HG03064 (cell line): ENCODE measurements at regions not wholly inside any gene's neighbourhood (a gene's known extent, or its start where the extent isn't known, plus 50 kb on each side); places are given as distances from the start of the nearest gene placed in this dataset.
"Not testable (repeated sequence)": the region's sequence is repeated elsewhere in the genome, so short reads cannot be mapped to it uniquely, and the experiment has no call there.

Experiments
- ATAC-seq: cut with Tn5 transposase; IDR thresholded peaks from one replicate; pipeline ENCODE4 v1.9.1; 2021; ENCODE audit warnings: low read depth; ENCODE audit not compliant: unreplicated experiment

DNA sequence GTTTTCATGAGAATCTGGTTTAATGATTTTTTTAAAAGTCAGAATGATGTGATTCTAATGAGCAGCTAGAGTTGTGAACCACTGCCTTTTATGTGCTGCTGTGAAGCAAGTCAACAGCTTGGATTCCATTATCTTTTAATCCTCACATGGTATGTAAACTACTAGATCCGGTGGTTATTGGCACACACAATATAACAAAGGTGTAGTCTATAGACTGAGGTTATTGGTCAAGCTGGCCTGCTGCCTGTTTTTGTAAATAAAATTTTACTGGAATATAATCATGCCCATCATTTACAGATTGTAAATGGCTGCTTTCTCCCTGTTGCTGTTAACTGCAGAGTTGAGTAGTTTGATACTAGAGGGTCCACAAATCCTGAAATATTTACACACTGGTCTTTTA, 103.1 kb downstream of the OTOL1 start:
- ATAC-seq, result no peak

DNA sequence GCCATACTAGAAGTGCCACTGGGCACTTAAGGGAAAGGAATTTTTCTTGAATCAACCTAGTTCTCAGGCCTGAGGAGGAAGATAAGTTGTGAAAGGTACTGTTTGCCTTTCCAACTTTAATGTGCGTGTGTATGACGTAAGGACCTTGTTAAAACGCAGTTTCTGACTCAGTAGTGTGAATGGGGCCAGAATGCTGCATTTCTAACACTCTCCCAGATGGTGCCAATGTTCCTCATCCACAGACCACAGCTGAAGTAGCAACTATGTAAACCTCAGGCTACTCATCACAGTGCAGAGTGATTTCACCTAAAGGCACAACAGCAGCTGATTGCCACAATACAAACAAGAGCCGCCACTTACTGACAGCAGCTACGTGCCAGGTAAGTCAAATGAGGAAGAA, 103.6 kb downstream of the OTOL1 start:
- no peak for ATAC-seq

DNA sequence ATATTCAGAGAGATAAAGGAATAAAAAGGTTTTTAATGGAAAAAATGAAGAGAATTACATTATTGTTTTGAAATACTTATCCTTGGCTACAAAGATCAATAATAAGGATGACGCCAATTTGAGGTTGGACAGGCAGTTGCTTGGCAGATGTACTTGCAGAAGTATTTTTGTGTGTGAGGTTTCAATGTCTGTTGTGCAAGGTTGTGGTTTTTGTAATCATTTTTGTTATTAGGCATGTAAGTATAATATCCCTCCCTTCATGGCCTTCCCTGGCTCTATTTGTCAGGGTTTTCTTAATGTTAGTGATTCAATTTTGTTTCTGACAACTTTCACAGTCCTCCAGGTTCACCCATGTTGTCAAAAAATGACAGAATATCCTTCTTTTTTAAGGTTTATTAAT, 105.9 kb downstream of the OTOL1 start:
- no peak for ATAC-seq

DNA sequence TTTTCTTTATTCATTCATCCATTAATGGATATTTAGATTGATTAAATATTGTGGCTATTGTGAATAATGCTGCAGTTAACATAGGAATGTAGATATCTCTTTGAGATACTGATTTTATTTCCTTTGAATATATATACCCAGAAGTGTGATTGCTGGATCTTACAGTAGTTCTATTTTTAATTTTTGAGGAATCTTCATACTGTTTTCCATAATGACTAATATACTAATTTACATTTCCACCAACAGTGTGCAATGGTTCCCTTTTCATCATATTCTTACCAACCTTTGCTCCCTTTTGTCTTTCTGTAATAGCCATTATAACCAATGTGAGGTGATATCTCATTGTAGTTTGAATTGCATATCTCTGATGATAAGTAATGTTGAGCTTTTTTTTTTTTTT, 106.3 kb downstream of the OTOL1 start:
- ATAC-seq, result no peak

DNA sequence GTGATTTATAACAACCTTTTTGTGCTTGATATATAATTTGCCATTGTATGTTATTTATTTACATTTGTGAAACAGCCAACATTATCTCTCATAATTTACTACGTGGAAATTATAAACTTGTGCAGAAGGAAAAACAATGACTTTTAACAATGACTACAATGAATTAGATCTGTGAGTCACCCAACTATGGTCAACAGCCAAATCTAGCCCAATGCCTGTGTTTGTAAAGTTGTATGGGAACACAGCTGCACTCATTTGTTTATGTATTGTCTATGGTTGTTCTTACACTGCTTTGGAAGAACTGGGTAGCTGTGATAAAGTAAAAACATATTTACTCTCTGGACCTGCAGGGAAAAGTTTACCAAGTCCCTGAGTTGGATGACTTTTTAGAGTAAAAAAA, 110.4 kb downstream of the OTOL1 start:
- no peak for ATAC-seq

DNA sequence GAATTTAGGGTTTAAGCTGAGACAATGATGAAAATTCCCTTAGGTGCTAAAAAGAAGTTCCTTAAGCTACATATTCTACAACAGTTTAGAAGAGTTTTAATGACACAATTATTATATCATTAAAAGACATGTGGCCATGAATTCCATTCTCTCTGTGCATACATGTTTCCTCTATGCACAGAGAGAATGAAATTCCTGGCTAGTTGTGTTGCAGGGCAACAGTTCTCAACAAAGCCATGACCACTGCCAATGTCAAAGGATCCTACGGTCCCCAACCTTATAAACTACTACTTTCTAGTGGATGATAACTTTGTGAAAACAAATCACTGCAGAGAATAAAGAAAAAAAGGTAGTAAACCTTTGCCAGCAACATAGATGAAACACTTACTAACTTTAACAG, 122.7 kb downstream of the OTOL1 start:
- no peak for ATAC-seq

DNA sequence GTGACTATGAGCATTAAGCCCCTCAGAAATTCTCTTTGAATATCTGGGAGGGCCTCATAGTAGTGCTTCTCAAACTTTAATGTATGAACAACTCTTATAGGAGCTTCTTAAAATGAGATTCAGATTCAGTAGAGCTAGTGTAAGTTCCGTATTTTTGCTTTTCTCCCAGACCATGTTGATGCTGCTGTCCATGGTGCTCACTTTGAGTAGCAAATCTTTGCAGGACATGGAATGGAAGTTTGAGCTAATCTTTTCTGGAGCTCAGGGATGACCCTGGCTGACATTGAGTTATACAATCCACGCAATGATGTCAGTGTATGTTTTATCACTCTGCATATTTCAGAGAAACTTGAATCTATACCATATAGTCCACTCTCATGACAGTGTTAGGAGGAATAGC, 134.2 kb downstream of the OTOL1 start:
- ATAC-seq, result no peak

DNA sequence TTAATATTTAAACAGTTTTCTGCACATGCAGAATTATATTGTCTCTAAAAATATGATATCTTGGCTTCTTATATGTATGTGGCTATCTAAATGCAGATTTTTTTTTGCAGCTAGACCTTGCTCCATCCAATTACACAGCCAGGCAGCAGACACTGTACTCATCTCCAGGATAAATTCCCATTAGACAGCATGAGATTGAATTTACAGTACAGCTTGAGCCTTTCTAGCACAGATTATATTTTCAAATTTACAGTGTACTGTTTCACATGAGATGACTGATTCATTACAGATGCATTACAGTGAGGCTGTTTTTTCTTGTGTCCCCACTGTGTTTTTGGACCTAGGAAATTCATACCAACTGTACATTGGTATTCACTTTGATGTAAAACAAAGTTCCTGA, 134.9 kb downstream of the OTOL1 start:
- no peak for ATAC-seq

DNA sequence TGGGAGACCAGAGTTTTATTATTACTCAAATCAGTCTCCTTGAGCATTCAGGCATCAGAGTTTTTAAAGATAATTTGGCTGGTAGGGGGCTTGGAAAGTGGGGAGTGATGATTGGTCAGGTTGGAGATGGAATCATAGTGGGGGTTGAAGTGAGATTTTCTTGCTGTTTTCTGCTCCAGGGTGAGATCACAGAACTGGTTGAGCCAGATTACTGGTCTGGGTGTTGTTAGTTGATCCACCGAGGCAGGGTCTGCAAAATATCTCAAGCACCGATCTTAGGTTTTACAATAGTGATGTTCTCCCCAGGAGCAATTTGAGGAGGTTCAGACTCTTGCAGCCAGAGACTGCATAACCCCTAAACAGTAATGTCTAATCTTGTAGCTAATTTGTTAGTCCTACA, 141.0 kb downstream of the OTOL1 start:
- no peak for ATAC-seq

DNA sequence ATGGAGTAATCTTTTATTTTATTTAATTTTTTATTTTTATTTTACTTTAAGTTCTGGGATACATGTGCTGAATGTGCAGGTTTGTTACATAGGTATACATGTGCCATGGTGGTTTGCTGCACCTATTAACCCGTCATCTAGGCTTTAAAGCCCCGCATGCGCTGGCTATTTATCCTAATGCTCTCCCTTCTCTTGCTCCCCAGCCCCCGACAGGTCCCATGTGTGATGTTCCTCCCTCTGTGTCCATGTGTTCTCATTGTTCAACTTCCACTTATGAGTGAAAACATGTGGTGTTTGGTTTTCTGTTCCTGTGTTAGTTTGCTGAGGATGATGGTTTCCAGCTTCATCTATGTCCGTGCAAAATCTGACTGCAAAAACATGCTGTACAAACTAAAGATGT, 142.5 kb downstream of the OTOL1 start:
- not testable (repeated sequence) for ATAC-seq

DNA sequence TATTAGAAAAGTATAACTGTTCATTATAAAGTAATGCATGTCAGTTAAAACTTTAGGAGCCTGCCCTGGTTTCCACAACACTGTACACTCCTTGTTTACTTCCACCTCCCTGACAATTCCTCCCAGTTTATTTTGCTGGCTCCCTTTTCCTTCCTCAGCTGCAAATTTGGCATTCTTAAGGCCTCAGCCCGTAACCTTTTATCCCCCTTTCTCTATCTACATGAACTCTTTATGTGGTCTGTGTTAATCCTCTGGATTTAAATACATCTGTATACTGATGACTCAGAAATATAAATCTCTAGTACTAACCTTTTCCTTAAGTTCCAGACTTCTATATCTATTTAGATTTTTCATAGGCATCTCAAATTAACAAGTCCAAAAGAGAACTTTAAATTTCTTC, 143.6 kb downstream of the OTOL1 start:
- ATAC-seq, result no peak

DNA sequence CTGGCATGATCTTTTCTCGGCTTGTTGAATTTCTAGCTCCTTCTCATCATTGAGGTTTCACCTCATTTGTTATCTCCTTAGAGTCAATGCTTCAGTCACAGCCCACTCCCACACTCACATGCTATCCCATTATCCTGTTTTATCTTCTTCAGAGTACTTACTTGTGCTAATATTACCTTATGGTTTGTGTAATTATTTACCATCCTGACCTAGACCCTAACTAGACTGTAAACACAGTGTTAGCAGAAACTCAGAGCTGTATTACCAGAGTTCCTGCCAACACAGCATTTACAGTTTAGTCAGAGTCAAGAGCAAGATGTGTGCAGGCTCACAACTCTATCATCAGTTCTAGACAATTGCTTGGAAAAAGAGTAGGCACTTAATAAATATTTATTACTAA, 144.7 kb downstream of the OTOL1 start:
- ATAC-seq, result no peak

DNA sequence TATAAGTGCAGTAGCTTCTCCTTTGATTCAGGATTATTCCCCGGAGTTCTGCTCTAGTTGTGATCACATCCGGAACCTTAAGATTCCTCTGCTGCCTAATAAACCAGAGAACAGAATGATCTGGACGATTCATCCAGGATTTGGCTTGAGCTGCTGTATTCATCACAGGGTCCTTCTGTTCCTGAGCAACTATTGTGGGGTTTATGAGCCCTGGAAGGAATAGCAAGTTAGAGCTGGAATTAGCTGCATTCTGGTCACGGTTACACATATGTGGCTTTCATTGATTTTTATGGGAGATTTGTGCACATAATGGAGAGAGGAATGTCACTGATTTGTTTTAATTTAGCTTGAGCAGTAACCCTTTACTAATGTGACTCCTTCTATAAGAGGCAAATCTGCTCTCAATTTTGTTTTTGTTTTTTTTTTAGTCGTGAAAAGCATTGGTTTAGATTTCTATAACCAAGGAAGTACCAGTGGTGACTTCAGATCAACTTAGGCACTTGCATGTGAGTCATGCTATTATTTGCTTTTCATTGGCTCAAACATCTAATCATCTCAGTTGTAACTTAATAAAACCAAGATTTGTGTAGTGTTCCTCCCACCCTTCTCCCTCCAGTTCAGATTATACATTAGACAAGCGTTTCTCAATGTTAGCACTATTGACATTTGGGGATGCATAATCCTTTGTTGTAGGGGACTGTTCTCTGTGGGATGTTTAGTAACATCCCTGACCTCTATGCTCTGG, 148.5 kb downstream of the OTOL1 start:
- no peak for ATAC-seq

DNA sequence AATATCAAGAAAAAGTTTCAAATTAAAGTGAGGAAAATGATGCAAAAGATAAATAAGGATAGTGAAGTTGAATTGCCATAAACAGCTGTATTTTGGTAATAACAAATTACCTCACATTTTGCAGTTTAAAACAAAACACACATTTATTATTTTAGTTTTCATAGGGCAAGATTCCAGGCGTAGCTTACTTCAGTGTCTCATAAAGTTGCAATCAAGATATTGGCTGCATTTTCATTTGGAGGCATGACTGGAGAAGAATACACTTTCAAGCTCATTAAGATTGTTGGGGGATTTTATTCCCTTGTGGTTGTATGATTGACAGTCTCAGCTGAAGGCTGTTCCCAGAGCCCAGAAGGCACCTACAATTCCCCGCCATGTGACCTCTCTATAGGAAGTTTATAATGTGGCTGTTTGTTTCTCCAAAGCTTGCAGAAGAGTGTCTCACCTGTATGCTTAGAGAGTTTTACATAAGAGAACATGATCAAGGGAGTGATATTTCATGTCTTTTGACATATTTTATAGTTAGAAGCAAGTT, 151.4 kb downstream of the OTOL1 start:
- ATAC-seq, result no peak

DNA sequence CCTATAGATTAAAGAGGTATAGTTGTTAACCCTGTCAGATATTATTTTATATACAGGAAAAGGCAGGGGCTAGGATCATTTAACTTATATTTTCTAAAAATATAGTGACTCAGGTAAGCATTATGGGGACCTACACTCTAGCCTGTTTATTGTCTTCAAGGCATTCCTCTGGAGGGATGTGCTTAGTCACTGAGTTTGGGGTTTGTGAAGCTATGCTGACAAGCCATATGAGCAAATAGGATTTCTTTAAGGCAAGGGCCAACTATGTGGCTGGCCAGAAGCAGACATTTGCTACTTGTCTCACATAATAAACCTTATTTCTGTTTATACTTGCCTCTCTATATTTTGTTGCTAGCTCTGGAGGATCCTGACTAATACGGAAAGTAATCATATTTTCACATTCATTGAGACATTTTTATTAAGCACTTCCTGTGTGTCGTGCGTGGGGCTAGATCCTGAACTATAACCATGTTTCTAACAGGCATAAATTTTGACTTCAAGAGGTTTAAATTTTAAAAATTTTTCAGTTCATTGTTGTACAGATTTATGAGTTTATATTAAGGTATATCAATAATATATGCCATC, 153.4 kb downstream of the OTOL1 start:
- no peak for ATAC-seq

DNA sequence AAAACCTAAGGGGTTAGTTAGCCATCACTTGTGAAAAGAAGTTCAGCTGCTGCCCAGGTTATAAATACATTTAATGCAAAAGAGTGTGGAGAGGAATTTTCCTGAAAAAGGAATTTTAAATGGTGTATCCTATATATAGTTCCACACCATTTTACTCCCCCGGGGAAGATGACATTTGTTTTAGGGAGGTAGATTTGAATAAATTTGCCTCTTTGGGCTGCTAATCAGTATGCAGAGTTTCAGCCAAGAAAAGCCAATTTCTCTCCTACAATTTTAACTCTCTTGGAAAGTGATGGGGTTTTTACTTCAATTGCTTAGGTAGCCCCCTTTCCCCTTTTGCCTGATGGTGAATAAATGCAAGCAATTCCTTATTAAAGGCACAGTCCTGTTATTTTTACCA, 161.2 kb downstream of the OTOL1 start:
- no peak for ATAC-seq

DNA sequence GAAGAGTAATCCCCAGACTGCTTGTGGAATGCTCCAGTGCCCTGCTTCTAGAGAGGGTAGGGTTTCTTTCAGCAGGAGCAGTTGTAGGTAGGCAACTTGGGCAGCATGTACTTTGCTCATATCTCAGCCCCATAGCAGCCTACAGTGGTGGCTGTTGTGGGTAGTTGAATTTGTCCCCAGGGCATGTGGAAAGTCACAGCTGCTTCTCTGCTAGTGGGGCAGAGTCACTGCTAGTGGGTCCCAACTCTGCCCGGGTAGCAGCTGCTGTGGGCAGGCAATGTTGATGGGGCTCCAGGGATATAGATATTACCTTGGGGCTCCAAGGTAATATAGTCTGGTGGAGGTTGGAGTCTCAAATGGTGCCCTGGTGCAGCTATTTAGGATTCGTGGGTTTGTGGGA, 174.5 kb downstream of the OTOL1 start:
- ATAC-seq, result no peak

DNA sequence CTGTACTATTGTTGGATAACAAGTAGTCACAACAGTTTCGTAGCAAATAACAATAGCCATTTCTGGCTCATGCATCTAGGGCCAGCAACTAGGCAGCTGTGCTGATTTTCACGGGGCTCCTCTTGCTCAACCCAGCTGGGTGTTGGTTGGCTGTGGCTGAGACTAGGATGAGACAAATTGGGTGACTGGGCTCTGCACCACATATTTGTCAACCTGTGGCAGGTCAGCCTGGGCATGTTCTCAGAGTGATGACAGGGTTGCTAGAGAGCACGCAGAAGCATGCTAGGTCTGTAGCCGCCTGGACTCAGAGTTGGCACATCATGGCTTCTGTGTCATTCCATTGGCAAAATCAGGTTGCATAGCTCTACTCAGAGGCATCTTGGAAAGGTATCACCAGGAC, 175.9 kb downstream of the OTOL1 start:
- no peak for ATAC-seq

DNA sequence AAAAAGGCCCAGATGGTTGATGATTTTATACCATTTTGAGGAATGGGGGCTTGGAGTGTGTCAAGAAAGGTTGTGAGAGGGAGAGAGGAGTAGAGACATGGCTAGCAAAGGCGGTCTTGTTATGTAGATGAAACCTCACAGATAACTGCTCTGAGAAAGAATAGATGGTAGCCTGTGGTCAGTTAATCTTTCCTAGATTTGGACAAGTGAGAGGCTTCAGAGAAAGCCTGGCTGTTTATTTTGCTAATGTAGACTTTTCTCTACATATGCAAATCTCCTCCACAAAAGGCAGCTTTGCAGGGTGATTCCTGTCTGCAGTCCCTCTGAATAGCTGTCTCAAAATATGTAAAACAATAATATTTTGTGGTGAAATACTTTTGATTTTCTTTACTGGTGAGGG, 177.3 kb downstream of the OTOL1 start:
- ATAC-seq, result no peak

DNA sequence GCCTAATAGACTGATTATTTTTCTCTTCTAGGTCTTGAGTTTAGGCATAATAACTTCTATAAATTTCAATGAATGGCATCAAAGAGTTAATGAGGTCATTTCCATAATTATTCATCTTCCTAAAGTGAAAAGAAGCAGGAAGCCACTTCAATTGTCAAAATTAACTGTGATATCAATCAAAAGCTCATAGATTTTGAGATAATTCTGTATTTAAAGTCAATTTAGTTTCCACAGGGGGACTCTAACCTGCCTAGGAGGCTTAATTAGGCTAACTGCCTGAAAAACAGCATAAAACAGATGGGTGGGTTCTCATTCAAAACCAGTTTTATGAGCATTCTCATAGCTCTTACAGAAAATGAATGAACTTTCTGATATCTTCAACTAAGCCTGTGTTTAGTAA, 177.8 kb downstream of the OTOL1 start:
- no peak for ATAC-seq

DNA sequence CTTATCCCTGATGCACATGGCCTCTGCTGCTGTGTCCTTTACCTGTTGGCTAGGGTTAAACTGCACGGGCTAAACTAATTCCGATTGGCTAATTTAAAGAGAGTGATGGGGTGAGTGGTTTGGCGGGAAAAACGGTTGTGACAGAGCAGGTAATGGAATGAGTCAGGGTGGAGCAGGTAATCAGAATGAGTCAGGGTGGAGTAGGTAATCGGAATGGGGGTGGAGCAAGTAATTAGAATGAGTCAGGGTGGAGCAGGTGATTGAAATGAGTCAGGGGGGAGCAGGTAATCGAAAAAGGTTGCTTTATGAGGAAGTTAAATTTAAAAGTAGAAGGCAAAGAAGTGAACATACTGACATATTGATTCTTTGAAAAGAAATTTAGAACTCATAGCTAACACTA, 185.2 kb downstream of the OTOL1 start:
- ATAC-seq, result not testable (repeated sequence)

DNA sequence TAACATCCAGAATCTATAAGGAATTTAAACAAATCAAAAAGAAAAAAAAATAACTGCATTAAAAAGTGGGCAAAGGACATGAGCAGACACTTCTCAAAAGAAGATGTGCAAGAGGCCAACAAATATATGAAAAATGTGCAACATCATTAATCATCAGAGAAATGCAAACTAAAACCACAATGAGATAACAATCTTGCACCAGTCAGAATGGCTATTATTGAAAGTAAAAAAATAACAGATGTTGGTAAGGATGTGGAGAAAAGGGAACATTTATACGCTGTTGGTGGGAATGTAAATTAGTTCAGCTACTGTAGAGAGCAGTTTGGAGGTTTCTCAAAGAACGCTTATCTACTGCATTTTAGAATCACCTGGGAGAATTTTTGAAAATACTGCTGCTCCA, 186.1 kb downstream of the OTOL1 start:
- ATAC-seq, result no peak
